HG03354 (cell line): ENCODE measurements at regions not wholly inside any gene's neighbourhood (a gene's known extent, or its start where the extent isn't known, plus 50 kb on each side); places are given as distances from the start of the nearest gene placed in this dataset.

ENCODE experiments used
- ATAC-seq: cut with Tn5 transposase; IDR thresholded peaks from one replicate; pipeline ENCODE4 v1.9.1; 2021; ENCODE audit warnings: mild to moderate bottlenecking; ENCODE audit not compliant: unreplicated experiment, poor library complexity, severe bottlenecking

- ATAC-seq = no peak
Measured at GRCh38 chr18:45449418-45450227, 165.7 kb upstream of the SLC14A2 start.

- ATAC-seq = no peak
Measured at GRCh38 chr18:45456090-45457021, 158.9 kb upstream of the SLC14A2 start.

- no peak for ATAC-seq
Measured at GRCh38 chr18:45458033-45458432, 157.2 kb upstream of the SLC14A2 start.

- ATAC-seq = no peak
Measured at GRCh38 chr18:45462179-45462578, 153.1 kb upstream of the SLC14A2 start.

GRCh38 chr18:45463451-45463850 lies 151.8 kb upstream of the SLC14A2 start:
- ATAC-seq = no peak

GRCh38 chr18:45464619-45465018 lies 150.7 kb upstream of the SLC14A2 start:
- ATAC-seq = no peak

GRCh38 chr18:45467293-45467692 lies 148.0 kb upstream of the SLC14A2 start:
- ATAC-seq = peak; percentile 47

GRCh38 chr18:45467945-45468344 lies 147.3 kb upstream of the SLC14A2 start:
- ATAC-seq = no peak

- no peak for ATAC-seq
Measured at GRCh38 chr18:45478889-45479288, 136.4 kb upstream of the SLC14A2 start.

- no peak for ATAC-seq
Measured at GRCh38 chr18:45480219-45481015, 134.9 kb upstream of the SLC14A2 start.

GRCh38 chr18:45481821-45482220 lies 133.5 kb upstream of the SLC14A2 start:
- ATAC-seq = no peak

GRCh38 chr18:45482286-45482685 lies 133.0 kb upstream of the SLC14A2 start:
- no peak for ATAC-seq

GRCh38 chr18:45487581-45487980 lies 127.7 kb upstream of the SLC14A2 start:
- no peak for ATAC-seq

GRCh38 chr18:45488645-45489044 lies 126.6 kb upstream of the SLC14A2 start:
- ATAC-seq = no peak

GRCh38 chr18:45493830-45494229 lies 121.4 kb upstream of the SLC14A2 start:
- ATAC-seq = no peak

- no peak for ATAC-seq
Measured at GRCh38 chr18:45494811-45495210, 120.5 kb upstream of the SLC14A2 start.

GRCh38 chr18:45496741-45497140 lies 118.5 kb upstream of the SLC14A2 start:
- no peak for ATAC-seq

GRCh38 chr18:45497595-45498286 lies 117.5 kb upstream of the SLC14A2 start:
- ATAC-seq = no peak

- ATAC-seq = no peak
Measured at GRCh38 chr18:45498287-45498658, 117.0 kb upstream of the SLC14A2 start.
